Fibroblast of lung (primary cell): ENCODE measurements at regions not wholly inside any gene's neighbourhood (a gene's known extent, or its start where the extent isn't known, plus 50 kb on each side); places are given as distances from the start of the nearest gene placed in this dataset.

Experiments used
- EZH2 ChIP-seq: IDR thresholded peaks from 2 replicates; pipeline ENCODE4 v1.5.1; 2012; ENCODE audit warnings: low read length, control low read depth, mild to moderate bottlenecking; ENCODE audit errors: missing control alignments
- TF ChIP-seq, protein P1 (sequence below), 2 donors: IDR thresholded peaks in 1 of 2; conservative IDR thresholded peaks in 1 of 2; 1 replicate in 1 of 2; 2 replicates in 1 of 2; pipeline ENCODE4 v1.5.1; 2011 to 2012; ENCODE audit warnings: low read length in 2 of 2, control low read depth in 1 of 2, inconsistent platforms in 1 of 2, low read depth in 1 of 2, mild to moderate bottlenecking in 1 of 2

- TF ChIP-seq, protein P1, sequence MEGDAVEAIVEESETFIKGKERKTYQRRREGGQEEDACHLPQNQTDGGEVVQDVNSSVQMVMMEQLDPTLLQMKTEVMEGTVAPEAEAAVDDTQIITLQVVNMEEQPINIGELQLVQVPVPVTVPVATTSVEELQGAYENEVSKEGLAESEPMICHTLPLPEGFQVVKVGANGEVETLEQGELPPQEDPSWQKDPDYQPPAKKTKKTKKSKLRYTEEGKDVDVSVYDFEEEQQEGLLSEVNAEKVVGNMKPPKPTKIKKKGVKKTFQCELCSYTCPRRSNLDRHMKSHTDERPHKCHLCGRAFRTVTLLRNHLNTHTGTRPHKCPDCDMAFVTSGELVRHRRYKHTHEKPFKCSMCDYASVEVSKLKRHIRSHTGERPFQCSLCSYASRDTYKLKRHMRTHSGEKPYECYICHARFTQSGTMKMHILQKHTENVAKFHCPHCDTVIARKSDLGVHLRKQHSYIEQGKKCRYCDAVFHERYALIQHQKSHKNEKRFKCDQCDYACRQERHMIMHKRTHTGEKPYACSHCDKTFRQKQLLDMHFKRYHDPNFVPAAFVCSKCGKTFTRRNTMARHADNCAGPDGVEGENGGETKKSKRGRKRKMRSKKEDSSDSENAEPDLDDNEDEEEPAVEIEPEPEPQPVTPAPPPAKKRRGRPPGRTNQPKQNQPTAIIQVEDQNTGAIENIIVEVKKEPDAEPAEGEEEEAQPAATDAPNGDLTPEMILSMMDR (conservative IDR thresholded peaks at IDR 0.05 in 1 of 2, IDR thresholded peaks at IDR 0.05 in 1 of 2; ENCODE audit: low read depth in 1 of 2, low read length in 2 of 2) = no peak
- TF ChIP-seq EZH2 = no peak
Observed at GRCh38 chr2:120815292-120815691, 79.6 kb downstream of the GLI2 start.
